NCI-H146 treated with DMSO at 0.1 percent for 48 hours (cell line): ENCODE measurements at regions not wholly inside any gene's neighbourhood (a gene's known extent, or its start where the extent isn't known, plus 50 kb on each side); places are given as distances from the start of the nearest gene placed in this dataset.
"Not testable (repeated sequence)": the region's sequence is repeated elsewhere in the genome, so short reads cannot be mapped to it uniquely, and the experiment has no call there.

ENCODE experiments used
- DNase-seq: peaks from one replicate; lab custom pipeline; 2025; ENCODE audit not compliant: unreplicated experiment; lab: John Stamatoyannopoulos, UW

DNA sequence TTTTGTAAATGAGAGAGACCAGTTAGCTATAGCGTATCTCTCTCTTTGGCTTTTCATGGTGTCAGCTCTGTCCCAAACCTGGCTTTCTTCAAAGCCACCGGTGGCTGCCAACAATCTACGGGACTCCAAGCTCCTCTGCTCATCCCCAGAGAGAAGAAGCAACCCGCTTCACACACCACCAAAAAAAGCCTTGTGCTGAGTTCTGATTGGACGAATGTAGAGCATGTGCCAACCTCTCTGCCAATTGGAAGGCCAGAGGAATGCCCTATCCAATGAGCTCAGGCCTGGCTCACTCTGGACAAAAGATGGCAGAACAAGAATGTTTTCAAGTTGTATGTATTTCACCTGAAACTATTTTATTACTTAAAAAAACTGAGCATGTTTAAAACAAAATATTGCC, 202.4 kb downstream of the C16orf95 start:
- no peak for DNase-seq

DNA sequence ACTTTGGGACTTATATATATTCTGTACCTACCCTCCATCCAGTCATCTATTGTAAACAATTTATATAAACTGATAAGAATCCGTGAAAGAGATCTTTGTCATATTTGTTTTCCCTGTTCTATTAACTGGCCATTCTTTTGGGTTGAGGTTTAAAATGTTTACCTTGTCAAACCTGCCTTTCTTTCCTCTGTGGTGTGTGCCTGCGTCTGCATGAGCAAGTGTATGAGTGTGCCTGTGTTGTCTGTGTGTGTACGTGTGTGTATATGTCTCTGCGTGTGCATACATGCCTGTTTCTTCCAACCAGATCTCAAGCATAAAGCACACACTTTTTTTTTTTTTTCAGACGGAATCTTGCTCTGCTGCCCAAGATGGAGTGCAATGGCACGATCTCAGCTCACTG, 201.5 kb downstream of the C16orf95 start:
- DNase-seq = no peak

DNA sequence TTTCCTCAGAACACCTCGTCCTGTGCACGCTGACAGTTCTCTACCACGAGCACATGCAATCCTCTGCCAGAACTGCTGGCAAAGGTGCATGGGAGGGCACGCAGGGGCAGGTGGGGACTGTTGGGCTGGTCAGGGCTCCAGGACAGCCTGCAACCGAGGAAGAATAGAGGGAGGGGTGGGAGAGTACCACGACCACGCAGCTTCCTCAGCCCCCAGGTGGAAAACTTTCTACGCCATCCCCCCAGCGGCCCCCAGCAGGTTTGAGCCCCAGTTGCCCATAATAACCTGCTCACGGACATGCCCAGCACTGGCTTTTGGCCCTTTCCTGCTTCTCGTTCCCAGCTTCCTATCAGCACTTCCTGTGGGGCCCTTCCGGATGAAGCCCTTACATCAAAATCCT, 199.3 kb downstream of the C16orf95 start:
- DNase-seq = no peak

DNA sequence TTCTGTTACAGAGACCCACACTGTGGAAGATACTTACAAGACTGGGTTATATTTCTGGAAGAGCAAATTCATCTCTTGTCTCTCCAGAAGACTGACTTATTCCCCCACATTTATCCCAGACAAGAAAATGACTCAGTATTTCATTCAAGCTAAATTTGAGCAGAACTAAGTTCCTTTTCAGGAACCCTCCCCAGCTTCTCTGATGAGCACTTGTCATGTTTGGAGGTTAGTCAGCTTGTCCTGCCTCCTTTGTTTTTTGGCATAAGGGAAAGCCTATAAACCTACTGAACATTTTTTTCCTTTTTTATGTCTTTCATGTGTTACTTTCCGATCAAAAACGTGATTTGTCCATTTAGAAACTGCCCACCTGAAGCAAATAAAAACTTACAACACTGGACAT, 198.0 kb downstream of the C16orf95 start:
- no peak for DNase-seq

DNA sequence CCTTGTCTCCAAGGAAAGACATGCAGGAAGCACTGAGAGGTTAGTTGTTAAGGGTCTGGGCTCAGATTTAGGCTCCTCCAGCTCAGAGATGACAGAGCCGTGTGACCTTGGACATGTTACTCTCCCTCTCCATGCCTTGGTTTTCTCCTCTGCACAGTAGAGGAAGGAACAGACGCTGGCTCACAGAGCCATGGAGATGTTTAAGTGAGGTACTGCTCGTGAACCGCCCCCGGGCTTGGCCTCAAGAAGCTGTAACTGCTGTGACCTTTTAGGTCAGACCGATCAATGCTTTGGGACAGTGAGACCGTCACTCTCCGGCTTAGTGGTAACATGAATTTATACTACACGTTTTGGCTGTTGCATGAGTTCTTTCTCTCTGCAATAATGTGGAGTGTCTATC, 197.4 kb downstream of the C16orf95 start:
- no peak for DNase-seq

DNA sequence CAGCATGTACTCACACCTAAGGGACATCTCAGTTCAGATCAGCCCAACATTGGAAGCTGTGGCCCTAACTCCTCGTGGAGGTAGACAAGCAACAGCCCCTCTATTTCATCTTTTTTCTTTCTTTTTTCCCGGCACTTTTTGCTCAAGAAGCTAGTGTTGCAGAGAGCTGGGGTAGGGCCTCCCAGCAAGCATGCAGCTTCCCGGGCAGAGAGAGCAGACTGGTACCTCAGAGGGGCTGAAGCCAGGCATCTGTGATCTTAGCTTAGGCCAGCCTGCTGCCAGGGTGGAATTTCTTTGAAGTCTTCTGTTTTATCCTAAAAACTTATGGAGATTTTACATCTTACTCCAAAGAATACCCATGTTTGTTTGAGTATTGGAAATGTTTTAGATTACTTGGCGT, 195.4 kb downstream of the C16orf95 start:
- no peak for DNase-seq

DNA sequence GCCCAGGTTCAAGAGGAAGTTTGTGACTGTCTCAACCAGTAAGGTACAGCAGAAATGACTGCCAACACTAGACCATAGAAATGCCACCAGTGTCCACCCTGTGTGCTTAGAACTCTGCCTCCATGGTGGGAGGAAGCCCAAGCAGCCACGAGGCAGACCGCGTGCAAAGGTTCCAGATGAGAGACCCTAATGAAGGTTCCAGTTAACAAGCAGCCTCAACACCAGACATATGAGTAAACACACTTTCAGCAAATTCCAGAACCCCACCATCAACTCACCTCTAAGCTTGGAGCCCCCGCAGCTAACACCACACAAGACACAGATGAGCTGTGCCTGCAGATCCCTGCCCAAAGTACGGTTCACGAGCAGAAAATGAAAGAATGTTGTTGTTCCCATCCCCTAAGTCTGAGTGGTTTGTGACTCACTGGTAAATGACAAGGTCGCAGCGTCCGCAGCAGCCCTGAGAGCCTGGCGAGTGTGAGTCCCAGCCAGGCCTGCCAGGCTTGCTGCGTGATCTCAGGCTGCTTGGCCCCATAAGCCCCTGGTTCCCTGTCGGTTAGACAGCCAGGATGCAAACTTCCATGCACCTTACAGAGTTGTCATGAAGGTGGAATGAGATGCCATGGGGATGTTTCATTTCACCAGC, 193.7 kb downstream of the C16orf95 start:
- DNase-seq = no peak

DNA sequence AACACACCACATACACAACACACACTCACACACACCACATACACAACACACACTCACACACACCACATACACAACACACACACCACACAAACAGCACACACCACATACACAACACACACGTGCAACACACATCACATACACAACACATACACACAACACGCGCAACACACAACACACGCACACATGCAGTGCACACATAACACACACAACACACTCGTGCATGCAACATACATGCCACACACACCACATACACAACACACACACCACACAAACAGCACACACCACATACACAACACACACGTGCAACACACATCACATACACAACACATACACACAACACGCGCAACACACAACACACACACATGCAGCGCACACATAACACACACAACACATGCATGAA, 192.8 kb downstream of the C16orf95 start:
- not testable (repeated sequence) for DNase-seq

DNA sequence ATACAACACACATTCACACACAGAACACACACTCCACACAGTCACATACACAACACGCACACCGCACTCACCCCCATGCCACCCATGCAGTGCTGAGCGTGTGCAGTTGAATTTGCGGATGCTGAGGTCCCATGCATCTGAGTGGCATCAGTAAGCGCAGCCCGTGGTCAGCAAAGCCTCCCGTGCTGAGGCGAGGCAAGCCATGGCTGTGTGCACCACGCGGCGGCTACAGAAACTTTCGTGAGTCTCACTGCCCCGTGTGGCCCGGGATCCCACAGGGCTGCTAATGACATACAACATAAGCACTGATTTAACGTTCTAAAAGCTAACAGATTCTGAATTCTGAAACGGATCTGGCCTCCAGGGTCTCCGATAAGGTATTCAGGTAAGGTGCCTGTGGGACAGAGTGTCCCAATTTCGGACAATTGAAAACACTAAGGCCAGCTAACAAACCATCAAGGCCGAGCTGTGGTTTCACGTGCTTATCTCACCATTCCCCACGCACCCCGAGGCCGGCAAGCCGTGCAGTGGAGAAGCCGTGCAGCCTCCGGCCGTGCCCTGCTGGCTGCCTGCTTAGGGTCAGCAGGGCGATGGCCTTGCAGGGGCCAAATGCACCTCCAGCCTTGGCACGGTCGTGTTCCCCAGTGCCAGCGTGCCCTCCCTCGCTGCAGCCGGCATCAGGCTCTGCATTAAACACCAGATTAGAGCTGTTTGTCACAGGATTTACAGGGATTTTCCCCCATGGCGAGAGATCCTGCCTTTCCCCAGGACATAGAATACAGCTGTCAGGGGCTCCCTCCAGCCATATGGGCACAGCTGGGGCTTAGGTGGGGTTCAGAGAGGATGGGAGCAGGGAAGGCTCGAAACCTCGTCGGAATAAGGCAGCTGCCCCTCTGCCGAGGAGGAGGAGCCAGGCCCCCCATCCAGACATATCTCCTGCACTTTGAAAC, 191.7 kb downstream of the C16orf95 start:
- no peak for DNase-seq

DNA sequence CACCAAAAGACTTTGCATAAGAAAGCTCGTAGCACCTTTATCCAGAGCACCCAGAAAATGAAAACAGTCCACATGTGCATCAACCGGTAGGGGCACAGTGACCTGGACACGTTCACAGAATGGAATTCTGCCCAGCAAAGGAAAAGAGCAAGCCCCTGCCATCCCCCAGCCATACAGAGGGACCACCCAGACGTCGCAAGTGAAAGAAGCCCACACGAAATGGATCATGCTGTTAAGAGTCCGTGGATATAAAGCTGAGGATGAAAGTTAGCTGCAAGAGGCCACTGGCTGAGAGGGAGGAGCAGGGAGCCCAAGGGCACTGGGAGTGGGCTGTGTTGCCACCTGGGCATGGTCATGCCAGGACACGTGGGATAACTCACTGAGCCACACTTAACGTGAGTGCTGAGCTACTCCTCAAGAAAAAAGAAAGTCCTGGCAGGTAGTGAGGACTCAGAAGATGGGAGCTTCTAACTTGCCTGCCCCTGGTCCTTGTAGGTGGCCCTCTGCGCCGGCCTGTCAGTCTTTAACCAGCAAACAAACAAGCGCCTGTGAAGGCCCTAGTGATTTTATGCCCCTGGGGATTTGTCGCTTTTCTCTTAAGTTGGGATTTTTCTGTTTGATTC, 190.7 kb downstream of the C16orf95 start:
- no peak for DNase-seq

DNA sequence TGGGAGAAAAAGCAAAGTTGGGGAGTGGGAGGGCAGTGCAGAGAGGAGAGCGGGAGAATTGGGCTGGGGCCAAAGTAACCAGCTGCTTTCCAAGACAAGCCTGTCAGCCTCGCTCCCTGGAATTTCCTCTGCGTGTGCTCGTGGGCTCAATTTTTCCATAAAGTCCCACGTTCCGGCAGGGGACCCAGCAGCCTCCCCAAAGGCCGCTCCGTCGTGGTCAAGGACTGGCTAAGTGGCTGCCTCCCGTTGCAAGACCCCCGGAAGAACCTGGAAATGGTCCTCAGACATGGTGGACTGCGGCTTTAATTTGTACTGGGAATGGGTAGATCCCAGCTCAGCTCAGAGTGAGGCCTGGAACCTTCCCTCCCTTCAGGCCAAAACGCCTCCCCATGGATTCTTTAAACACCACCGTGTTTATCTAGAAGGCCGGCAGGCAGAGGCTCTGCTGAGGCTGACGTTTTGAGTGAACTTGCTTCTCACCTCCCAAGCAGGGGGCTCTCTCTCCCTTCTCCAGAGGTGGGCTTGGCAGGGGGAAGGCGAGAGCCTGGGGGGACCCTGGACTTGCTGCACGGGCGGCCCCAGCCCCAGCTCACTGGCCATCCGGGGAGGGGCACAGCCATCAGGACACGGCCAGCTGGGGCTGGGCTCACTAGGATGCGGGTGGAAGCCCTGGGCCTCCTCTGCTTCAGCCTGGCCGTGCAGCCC, 190.0 kb downstream of the C16orf95 start:
- no peak for DNase-seq

DNA sequence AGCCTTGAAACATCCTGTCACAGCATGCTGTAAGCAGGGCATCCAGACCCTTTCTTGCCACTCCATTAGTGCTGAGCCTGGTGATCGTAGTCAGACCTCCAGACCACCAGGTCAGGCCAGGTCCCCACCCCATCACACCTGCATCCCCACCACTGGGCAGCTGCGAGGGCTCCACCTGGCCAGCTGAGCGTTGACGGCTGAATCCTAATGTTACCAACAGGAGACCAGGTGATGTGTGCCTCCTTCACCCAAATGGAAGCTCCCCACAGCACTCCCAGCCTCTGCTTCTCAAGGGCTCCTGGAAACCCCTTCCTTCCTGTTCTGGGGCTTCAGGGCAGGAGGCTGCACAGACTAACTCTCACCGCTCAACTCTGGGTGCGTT, 189.4 kb downstream of the C16orf95 start:
- DNase-seq = no peak

DNA sequence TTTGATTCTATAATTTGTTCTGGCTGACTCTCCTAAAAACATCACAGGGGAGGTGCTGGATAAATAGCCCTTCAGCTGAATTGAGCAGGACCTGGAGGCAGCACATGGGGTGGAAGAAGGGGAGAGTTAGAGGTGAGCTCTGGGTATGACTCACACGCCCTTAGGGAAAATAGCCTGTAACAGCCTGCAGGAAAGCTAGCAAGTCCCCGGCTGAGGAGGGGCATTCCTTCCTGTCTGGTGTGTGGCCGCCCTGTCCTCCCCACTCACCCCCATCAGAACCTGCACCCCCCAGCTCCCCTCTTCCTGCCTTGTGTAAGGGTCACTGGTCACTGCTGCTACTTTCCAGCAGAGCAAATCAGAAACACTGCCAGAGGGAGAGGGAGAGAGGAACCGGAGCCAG, 187.4 kb downstream of the C16orf95 start:
- no peak for DNase-seq

DNA sequence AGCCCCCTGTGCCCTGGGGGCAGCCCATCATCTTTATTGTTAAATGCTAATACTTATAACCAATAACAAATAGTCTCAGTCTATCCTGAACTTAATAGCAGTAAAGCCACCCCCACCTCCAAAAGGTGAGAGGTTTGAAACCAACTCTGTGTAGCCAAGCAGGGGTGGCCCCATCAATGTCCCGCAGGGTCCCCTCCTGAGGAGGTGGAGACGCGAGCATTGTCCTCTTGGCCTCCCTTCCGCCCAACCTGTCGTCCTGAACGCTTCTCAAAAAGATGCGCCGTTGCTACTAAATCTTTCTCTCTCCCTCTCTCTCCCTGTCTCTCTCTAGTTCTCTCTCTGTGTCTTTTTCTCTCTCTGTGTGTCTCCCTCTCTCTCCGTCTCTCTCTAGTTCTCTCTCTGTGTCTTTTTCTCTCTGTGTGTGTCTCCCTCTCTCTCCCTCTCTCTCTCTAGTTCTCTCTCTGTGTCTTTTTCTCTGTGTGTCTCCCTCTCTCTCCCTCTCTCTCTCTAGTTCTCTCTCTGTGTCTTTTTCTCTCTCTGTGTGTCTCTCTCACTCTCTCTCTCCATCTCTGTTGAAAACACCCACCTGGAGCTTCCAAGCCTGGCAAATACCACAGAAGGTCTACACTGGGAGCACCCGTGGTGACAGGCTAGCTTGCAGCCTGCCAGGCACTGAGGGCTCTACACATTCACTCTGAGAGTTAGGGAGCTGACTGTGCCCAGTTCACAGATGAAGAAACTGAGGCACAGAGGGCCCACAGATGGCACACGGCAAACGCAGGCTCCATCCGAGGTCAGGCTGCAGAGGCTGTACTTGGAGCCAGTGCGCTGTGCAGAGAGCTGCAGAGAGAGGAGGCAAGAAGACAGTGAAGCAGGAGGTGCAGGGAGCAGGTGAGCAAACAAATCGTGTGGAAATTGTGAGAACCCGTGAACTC, 185.9 kb downstream of the C16orf95 start:
- no peak for DNase-seq

DNA sequence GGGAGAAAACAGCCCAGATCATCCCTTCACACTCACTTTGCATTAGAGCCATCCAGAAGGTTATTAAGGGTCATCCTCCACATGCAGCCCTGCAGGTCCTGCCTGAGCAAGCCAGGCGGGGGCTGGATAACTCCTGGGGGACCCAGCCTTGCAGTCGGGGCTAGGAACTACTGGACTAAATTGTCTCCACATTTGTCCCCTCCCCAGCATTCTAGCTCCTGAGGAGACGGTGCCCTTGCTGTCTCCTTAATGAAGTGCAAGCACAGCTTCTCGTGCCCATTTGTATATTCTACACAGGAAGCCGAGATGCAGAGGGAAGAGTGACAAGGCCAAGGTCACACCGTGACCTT, 185.2 kb downstream of the C16orf95 start:
- no peak for DNase-seq

DNA sequence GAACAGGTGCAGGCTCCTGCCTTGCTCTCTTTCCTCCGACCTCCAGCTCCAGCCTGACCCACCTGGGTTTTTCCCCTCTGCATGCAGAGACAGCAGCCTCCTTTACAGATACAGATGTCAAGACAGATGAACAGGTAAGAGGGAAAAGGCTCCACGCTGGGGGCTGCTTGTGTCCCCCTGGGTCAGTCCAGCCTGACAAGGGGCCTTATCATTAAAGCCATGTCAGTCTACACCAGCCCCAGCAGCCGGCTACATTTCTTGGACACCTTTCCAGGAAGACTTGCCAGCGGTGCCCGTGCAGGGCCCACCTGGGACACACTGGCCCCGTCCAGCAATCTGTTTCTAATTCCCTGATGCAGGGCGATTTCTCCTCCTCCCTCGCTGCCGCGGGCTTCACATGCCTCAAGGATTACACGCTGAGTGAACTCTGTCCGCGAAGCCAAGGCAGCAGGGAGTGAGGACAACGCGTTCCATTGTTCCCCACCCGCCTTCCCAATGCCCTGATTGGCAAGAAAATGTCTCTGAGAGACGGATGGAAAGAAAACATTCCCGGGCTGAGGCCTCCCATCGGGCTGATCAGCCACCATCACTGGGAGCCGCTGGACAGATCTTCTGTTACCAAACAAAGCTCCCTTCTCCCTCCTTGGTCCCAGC, 184.7 kb downstream of the C16orf95 start:
- DNase-seq = no peak

DNA sequence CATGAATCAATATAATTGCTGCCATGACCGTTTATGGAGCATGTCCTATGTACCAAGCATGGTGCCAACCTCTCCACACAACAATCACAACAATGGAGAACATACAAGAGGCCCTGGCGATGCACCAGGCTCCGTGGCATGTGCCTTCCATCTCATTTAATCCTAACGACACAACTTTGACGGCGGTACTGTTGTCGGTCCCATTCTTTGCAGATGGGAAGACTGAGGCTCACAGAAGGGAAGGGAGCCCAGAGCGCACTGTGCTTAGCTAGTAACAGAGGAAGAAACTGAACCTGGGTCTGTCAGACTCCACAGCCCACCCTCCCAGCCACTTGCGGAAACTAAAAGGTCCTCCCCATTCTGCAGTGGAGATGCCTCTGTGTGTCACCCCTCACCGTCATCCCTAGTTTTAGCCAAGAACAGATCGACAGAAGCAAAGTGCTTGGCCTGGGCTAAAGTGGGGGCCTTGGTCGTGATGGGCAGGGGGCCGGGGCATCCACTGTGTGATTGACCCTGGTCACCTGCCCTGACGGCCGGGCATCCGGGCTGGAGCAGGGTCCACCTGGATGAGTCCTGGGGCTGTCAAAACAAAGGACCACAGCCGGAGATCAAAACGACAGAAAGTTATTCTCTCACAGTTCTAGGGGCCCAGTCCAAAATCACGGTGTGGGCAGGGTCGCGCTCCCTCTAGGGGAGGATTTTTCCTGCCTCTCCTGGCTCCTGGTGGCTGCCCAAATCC, 183.9 kb downstream of the C16orf95 start:
- DNase-seq = no peak

DNA sequence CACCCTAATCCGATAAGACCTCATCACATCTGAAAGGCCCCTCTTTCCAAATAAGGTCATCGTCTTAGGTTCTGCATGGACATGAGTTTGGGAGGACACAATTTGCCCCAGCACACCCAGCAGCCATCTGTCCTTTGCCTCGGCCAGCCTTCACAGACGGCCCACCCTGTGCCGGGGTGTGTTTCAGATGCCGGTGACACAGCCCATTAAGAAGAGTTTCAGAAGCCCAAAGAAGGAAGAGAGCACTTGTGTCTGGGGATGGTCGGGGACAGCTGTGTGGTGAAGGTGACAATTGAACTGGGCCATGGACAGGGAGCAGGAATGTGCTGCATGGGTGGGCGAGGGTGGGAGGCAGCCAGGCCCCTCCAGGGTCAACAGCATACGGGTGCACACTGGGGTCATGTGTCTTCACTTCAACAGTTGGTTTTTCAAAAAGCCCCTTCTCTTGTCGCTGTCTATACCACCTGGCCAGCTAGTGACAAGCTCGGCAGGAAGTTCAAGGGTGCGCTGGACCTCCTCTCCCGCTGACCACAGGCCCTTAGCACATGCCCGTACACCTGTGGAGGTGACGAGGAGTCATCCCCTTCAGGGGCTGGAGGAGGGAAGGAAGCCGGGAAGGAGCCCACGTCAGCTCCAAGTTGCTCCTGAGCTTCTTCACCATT, 183.1 kb downstream of the C16orf95 start:
- no peak for DNase-seq

DNA sequence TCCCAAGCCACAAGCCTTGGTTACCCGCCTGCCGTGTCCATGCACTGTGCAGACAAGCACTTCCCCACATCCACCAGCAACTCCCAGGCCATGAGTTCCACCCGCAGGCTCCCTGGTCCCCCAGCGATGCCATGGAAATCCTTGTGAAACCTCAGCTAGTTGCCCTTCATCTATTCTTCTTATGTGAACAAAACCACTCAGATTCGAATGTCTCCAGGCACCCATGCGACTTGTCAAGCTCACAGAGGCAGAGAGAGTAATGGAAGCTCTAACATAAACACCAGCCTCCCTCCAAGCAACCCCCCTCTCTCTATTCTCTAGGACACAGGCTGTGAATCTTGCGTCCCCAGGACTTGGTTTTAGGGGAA, 182.6 kb downstream of the C16orf95 start:
- no peak for DNase-seq
